GM23248 (cell line): ENCODE measurements at regions not wholly inside any gene's neighbourhood (a gene's known extent, or its start where the extent isn't known, plus 50 kb on each side); places are given as distances from the start of the nearest gene placed in this dataset.

Experiments
- DNase-seq: peaks from one replicate; pipeline ENCODE4 v3.0.0-alpha.2; 2015
- H2AFZ ChIP-seq: fragments of 200-600 bp; sonication (generic); 2 replicates; pipeline ENCODE4 v1.6.1; 2016; ENCODE audit warnings: antibody characterized with exemption
- H3F3A ChIP-seq: fragments of 200-600 bp; sonication (generic); 2 replicates; pipeline ENCODE4 v1.6.1; 2016; ENCODE audit warnings: mild to moderate bottlenecking, antibody characterized with exemption, mixed run types; ENCODE audit not compliant: insufficient read depth
- H3K27ac ChIP-seq: fragments of 200-600 bp; sonication (generic); 2 replicates; pipeline ENCODE4 v1.5.1; 2016; ENCODE audit warnings: mild to moderate bottlenecking
- H3K27me3 ChIP-seq: fragments of 200-600 bp; sonication (generic); replicated peaks from 2 replicates; pipeline ENCODE4 v1.6.1; 2016; ENCODE audit warnings: mild to moderate bottlenecking; ENCODE audit not compliant: insufficient read depth
- H3K36me3 ChIP-seq: fragments of 200-600 bp; sonication (generic); 2 replicates; pipeline ENCODE4 v1.6.1; 2016; ENCODE audit warnings: low read depth, mild to moderate bottlenecking
- H3K4me1 ChIP-seq: fragments of 200-600 bp; sonication (generic); 2 replicates; pipeline ENCODE4 v1.6.1; 2016; ENCODE audit warnings: mild to moderate bottlenecking; ENCODE audit not compliant: insufficient read depth
- H3K4me2 ChIP-seq: fragments of 200-600 bp; sonication (generic); one replicate; pipeline ENCODE4 v1.6.1; 2016; ENCODE audit warnings: mild to moderate bottlenecking; ENCODE audit not compliant: unreplicated experiment
- H3K4me3 ChIP-seq: fragments of 200-600 bp; sonication (generic); 2 replicates; pipeline ENCODE4 v1.5.1; 2016; ENCODE audit warnings: mild to moderate bottlenecking
- H3K79me2 ChIP-seq: fragments of 200-600 bp; sonication (generic); 2 replicates; pipeline ENCODE4 v1.6.1; 2016; ENCODE audit warnings: mild to moderate bottlenecking; ENCODE audit not compliant: insufficient read depth
- H3K9ac ChIP-seq: fragments of 200-600 bp; sonication (generic); 2 replicates; pipeline ENCODE4 v1.6.1; 2016; ENCODE audit warnings: mild to moderate bottlenecking
- H3K9me2 ChIP-seq: fragments of 200-600 bp; sonication (generic); 2 replicates; pipeline ENCODE4 v1.6.1; 2016; ENCODE audit warnings: mixed run types, mild to moderate bottlenecking, moderate library complexity; ENCODE audit not compliant: insufficient read depth
- H3K9me3 ChIP-seq: fragments of 200-600 bp; sonication (generic); one replicate; pipeline ENCODE4 v1.6.1; 2017; ENCODE audit warnings: low read depth
- H4K20me1 ChIP-seq: fragments of 200-600 bp; sonication (generic); 2 replicates; pipeline ENCODE4 v1.6.0; 2016; ENCODE audit not compliant: insufficient read depth
- EZH2 ChIP-seq: fragments of 200-600 bp; sonication (generic); IDR thresholded peaks from 2 replicates; pipeline ENCODE4 v1.6.1; 2018; ENCODE audit warnings: antibody characterized with exemption, mild to moderate bottlenecking; ENCODE audit not compliant: insufficient read depth, poor library complexity, severe bottlenecking
- EZH2phosphoT487 ChIP-seq: fragments of 200-600 bp; sonication (generic); IDR thresholded peaks from 2 replicates; pipeline ENCODE4 v1.6.1; 2018; ENCODE audit warnings: antibody characterized with exemption, moderate library complexity, mild to moderate bottlenecking, low read depth; ENCODE audit not compliant: insufficient read depth
- WGBS, 2 experiments: methylation state at CpG; one replicate each; pipeline ENCODE4 v1.1.6; 2015 to 2017; ENCODE audit warnings: low lambda C conversion rate in 2 of 2, low coverage in 1 of 2; ENCODE audit errors: missing lambda C conversion rate in 2 of 2; 5-methylcytosine and 5-hydroxymethylcytosine counted together
- in situ Hi-C: fragments of 300-500 bp; cut with MboI; formaldehyde crosslinking; loops from 2 replicates; pipeline ENCODE4 v1.15.0; 2020

DNA sequence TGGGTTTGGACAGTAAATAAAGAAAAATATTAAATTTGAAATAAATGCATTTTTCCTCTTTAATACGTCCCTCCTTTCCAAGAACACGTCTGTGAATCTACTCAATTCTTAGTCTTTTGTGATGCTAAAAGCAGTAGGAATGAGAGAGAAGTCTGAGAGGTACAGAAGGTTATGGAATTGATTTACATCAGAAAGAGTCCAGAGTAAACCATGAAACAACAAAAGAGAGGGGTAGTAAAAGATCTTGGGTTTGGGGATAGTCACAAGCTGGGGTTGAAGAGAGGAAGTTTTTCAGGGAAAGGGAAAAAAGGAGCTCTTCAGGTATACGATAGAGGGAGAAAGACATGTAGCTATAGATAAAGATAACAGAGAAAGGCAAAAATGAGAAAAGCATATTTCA is 215.4 kb downstream of the RAB28 start:
- no peaks in the 10 kb centered on the region for H3K27me3 ChIP-seq
- DNase-seq, result no peak
- H3K36me3 ChIP-seq, result no peaks in the 10 kb centered on the region
- in situ Hi-C loops, result no loop called here
- H3K4me3 ChIP-seq, result no peak overlapping the region
- no peak overlapping the region for H3K27ac ChIP-seq
- H3K4me2 ChIP-seq, result no peak overlapping the region
- TF ChIP-seq EZH2phosphoT487, result no peak
- no peak for TF ChIP-seq EZH2
- no peaks in the 10 kb centered on the region for H4K20me1 ChIP-seq
- H3K4me1 ChIP-seq, result no peaks in the 10 kb centered on the region; the same call in 1 of the 2 replicates
- no peaks in the 10 kb centered on the region for H3K79me2 ChIP-seq
- no peak overlapping the region for H2AFZ ChIP-seq
- no peaks in the 10 kb centered on the region for H3K9me3 ChIP-seq
- 60 to 75% methylated on average over 3 of the region's 3 CpGs for WGBS, 2 experiments
- no peak overlapping the region for H3K9ac ChIP-seq
- H3F3A ChIP-seq, result no peaks in the 10 kb centered on the region
- no peaks in the 10 kb centered on the region for H3K9me2 ChIP-seq

DNA sequence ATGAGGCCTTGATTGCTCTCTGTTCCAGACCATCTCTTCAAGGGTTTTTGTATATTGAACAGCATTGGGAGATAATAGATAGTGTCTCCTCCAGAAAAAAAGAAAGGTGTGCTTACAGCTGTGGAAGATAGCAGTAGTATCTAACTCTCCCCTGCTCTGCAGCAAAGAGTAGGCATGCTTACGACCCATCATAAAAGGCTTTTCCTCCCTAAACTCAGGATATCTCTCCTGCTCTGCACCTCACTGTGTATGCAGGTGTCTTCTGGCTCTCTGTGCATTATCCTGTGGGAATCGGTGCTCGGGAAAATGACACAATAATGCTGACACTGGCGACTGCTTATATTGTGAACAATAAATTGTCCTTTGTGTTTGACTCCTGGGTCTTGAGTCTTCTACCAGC is 216.0 kb downstream of the RAB28 start:
- Histone ChIP-seq H3K36me3 (no peaks in the 10 kb centered on the region), H3K9me2 (no peaks in the 10 kb centered on the region), H3K4me2 (no peak overlapping the region), H4K20me1 (no peaks in the 10 kb centered on the region), H3K4me3 (no peak overlapping the region), H3K27me3 (no peaks in the 10 kb centered on the region), H3F3A (no peaks in the 10 kb centered on the region), H3K4me1 (no peaks in the 10 kb centered on the region; the same call in 1 of the 2 replicates), H3K27ac (no peak overlapping the region), H2AFZ (no peak overlapping the region), H3K9ac (no peak overlapping the region), H3K9me3 (no peaks in the 10 kb centered on the region), H3K79me2 (no peaks in the 10 kb centered on the region)
- no peak for DNase-seq
- TF ChIP-seq EZH2, result no peak
- no peak for TF ChIP-seq EZH2phosphoT487
- in situ Hi-C loops, result no loop called here
- WGBS, 2 experiments, result 82 to 89% methylated on average over 4 of the region's 4 CpGs

DNA sequence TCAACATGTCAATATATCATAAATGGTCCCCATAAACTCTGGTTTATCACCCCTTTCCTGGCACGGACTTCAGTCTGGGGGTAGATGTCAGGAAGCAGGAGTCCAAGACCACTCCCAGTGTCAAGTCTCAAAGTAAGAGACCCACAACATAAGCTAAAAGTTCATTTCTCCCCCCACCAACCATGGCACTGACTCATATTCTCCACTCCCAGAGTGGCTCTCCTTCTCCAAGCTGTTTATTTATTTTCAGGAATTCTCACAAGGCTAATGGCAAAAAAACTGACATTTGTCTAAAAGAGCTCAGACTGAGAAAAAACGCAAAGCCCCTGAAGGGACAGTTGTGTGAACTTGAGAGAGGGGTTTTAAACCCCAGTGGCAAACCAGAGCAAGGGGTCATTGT is 217.0 kb downstream of the RAB28 start:
- Histone ChIP-seq H3K27ac (no peak overlapping the region), H2AFZ (no peak overlapping the region), H4K20me1 (no peaks in the 10 kb centered on the region), H3F3A (no peaks in the 10 kb centered on the region), H3K27me3 (no peaks in the 10 kb centered on the region), H3K9ac (no peak overlapping the region), H3K4me1 (no peaks in the 10 kb centered on the region; the same call in 1 of the 2 replicates), H3K4me3 (no peak overlapping the region), H3K9me2 (no peaks in the 10 kb centered on the region), H3K36me3 (no peaks in the 10 kb centered on the region), H3K9me3 (no peaks in the 10 kb centered on the region), H3K79me2 (no peaks in the 10 kb centered on the region), H3K4me2 (no peak overlapping the region)
- in situ Hi-C loops, result no loop called here
- 75 to 84% methylated on average over 2 of the region's 2 CpGs for WGBS, 2 experiments
- no peak for DNase-seq
- no peak for TF ChIP-seq EZH2phosphoT487
- TF ChIP-seq EZH2, result no peak

DNA sequence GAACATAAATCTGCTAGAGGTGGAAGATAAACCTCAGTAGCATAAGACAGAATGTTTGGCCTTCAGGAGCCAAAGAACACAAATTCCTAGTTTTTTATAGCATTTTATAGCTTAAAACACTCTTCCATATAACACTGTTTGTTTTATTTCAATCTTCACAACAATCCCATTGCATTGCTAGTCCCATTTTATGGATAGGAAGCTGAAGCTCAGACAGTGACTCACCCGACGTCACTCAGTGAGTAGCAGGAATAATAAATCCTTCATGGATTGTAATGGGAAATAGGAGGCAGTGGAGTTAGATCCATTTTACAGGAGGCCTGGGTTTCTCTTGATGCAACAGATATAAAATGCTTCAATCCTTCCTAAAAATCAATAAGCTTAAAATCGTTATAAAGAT is 217.5 kb downstream of the RAB28 start:
- Histone ChIP-seq H3F3A (no peaks in the 10 kb centered on the region), H3K4me2 (no peak overlapping the region), H3K27me3 (no peaks in the 10 kb centered on the region), H3K9me3 (no peaks in the 10 kb centered on the region), H3K9ac (no peak overlapping the region), H3K79me2 (no peaks in the 10 kb centered on the region), H4K20me1 (no peaks in the 10 kb centered on the region), H3K9me2 (no peaks in the 10 kb centered on the region), H3K27ac (no peak overlapping the region), H3K4me1 (no peaks in the 10 kb centered on the region; the same call in 1 of the 2 replicates), H2AFZ (no peak overlapping the region), H3K4me3 (no peak overlapping the region), H3K36me3 (no peaks in the 10 kb centered on the region)
- WGBS, 2 experiments, result 56 to 65% methylated on average over 3 of the region's 3 CpGs
- in situ Hi-C loops, result no loop called here
- DNase-seq, result no peak
- TF ChIP-seq EZH2phosphoT487 (no peak), EZH2 (no peak)

DNA sequence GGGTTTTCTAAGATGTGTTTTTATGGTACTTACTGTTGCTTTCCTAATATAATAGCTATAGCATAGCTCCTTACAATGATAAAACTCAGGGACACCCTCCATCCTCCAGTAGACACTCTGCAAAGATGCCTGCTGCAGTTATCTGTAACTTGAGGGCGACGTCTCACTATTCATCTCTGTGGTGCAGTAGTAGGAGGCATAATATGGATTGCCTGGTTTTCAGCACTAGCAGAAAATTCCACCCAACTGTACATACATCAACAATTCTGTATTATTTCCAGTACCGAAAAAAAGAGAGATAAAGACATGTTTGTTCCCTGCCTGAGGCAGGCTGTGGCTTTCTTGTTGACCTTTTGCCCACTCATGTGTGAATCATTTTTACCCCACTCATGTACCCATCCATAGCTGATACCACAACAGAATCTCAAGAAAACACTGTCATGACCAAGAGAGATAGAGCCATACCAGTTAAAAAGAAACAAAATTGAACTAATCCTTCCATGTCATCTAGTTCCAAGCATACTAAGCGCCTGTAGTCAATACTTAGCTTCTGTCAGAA is 220.1 kb downstream of the RAB28 start:
- DNase-seq, result peak; percentile 19
- Histone ChIP-seq H4K20me1 (no peaks in the 10 kb centered on the region), H3K27me3 (no peaks in the 10 kb centered on the region), H3K4me3 (no peak overlapping the region), H3K9me3 (no peaks in the 10 kb centered on the region), H3K9ac (no peak overlapping the region), H3K79me2 (no peaks in the 10 kb centered on the region), H2AFZ (no peak overlapping the region), H3K4me1 (no peaks in the 10 kb centered on the region; the same call in 1 of the 2 replicates), H3K9me2 (no peaks in the 10 kb centered on the region), H3K36me3 (no peaks in the 10 kb centered on the region), H3F3A (no peaks in the 10 kb centered on the region), H3K4me2 (no peak overlapping the region), H3K27ac (no peak overlapping the region)
- TF ChIP-seq EZH2 (no peak), EZH2phosphoT487 (no peak)
- 78 to 89% methylated on average over 4 of the region's 4 CpGs for WGBS, 2 experiments
- in situ Hi-C loops, result no loop called here
